HEK293 (cell line): ENCODE measurements at regions not wholly inside any gene's neighbourhood (a gene's known extent, or its start where the extent isn't known, plus 50 kb on each side); places are given as distances from the start of the nearest gene placed in this dataset.

Experiments used
- CTCF ChIA-PET: fragments of 350-600 bp; formaldehyde crosslinking; extraction: SDS; loops from one replicate; lab custom pipeline; 2021; ENCODE audit warnings: antibody characterized with exemption; lab: Yijun Ruan, JAX
- POLR2A ChIA-PET: fragments of 300-600 bp; formaldehyde crosslinking; extraction: SDS; loops from one replicate; lab custom pipeline; 2020; ENCODE audit warnings: antibody characterized with exemption, inconsistent platforms; lab: Yijun Ruan, JAX
- H3K27ac ChIP-seq: fragments of 200-500 bp; sonication (Bioruptor generic); 2 replicates; pipeline ENCODE4 v1.5.1; 2014; ENCODE audit warnings: low read depth, low read length, control low read depth, inconsistent platforms; ENCODE audit errors: extremely low read depth
- H3K36me3 ChIP-seq, 2 experiments: fragments of 200-500 bp in 1 of 2; sonication (Bioruptor generic) in 1 of 2; 1 replicate in 1 of 2; 2 replicates in 1 of 2; pipeline ENCODE4 v1.5.1; 2014 to 2017; ENCODE audit warnings: inconsistent platforms in 2 of 2, low read length in 2 of 2; ENCODE audit not compliant: control insufficient read depth in 2 of 2, insufficient read depth in 1 of 2
- H3K4me1 ChIP-seq: fragments of 200-500 bp; sonication (Bioruptor generic); 2 replicates; pipeline ENCODE4 v1.5.1; 2014; ENCODE audit warnings: mild to moderate bottlenecking, low read length, inconsistent platforms; ENCODE audit not compliant: control insufficient read depth, insufficient read depth
- H3K4me3 ChIP-seq: 2 replicates; pipeline ENCODE4 v1.5.1; 2011; ENCODE audit warnings: low read depth, mild to moderate bottlenecking, control low read depth, low read length, moderate library complexity
- H3K9me3 ChIP-seq: fragments of 200-500 bp; sonication (Bioruptor generic); 2 replicates; pipeline ENCODE4 v1.5.1; 2014; ENCODE audit warnings: low read depth, low read length, inconsistent platforms; ENCODE audit not compliant: control insufficient read depth, insufficient read depth
- GFI1B ChIP-seq: fragments of 450-650 bp; formaldehyde crosslinking; IDR thresholded peaks from 2 replicates; pipeline ENCODE4 v1.5.1; 2016; ENCODE audit warnings: missing biosample characterization, missing genetic modification characterization
- GLIS1 ChIP-seq: fragments of 450-650 bp; formaldehyde crosslinking; IDR thresholded peaks from 2 replicates; pipeline ENCODE4 v1.5.1; 2016; ENCODE audit warnings: missing biosample characterization, missing genetic modification characterization
- ZBTB8A ChIP-seq: fragments of 450-650 bp; formaldehyde crosslinking; IDR thresholded peaks from 2 replicates; pipeline ENCODE4 v1.5.1; 2016; ENCODE audit warnings: missing biosample characterization, missing genetic modification characterization
- ZNF114 ChIP-seq: fragments of 450-650 bp; formaldehyde crosslinking; IDR thresholded peaks from 2 replicates; pipeline ENCODE4 v1.5.0; 2017; ENCODE audit warnings: missing biosample characterization, missing genetic modification characterization
- ZNF629 ChIP-seq: fragments of 450-650 bp; formaldehyde crosslinking; IDR thresholded peaks from 2 replicates; pipeline ENCODE4 v1.5.1; 2017; ENCODE audit warnings: missing biosample characterization, missing genetic modification characterization
- ZNF654 ChIP-seq: fragments of 450-650 bp; formaldehyde crosslinking; IDR thresholded peaks from 2 replicates; pipeline ENCODE4 v1.5.1; 2016; ENCODE audit warnings: low read depth, missing biosample characterization, missing genetic modification characterization
- TF ChIP-seq, protein P1 (sequence below): fragments of 450-650 bp; formaldehyde crosslinking; IDR thresholded peaks from 2 replicates; pipeline ENCODE4 v1.5.1; 2016; ENCODE audit warnings: missing biosample characterization, missing genetic modification characterization
- TF ChIP-seq, protein P2 (sequence below): fragments of 450-650 bp; IDR thresholded peaks from 2 replicates; pipeline ENCODE4 v1.5.1; 2018; ENCODE audit warnings: missing biosample characterization, mild to moderate bottlenecking, missing genetic modification characterization
- TF ChIP-seq, protein P3 (sequence below): fragments of 450-650 bp; formaldehyde crosslinking; IDR thresholded peaks from 2 replicates; pipeline ENCODE4 v1.5.1; 2017; ENCODE audit warnings: missing biosample characterization, missing genetic modification characterization
- TF ChIP-seq, protein P4 (sequence below): fragments of 450-650 bp; formaldehyde crosslinking; IDR thresholded peaks from 2 replicates; pipeline ENCODE4 v1.5.1; 2016; ENCODE audit warnings: missing biosample characterization, missing genetic modification characterization
- TF ChIP-seq, protein P5 (sequence below): fragments of 450-650 bp; formaldehyde crosslinking; conservative IDR thresholded peaks from 2 replicates; pipeline ENCODE4 v1.5.1; 2016; ENCODE audit warnings: low read depth, missing biosample characterization, missing genetic modification characterization
- TF ChIP-seq, protein P6 (sequence below): fragments of 450-650 bp; formaldehyde crosslinking; IDR thresholded peaks from 2 replicates; pipeline ENCODE4 v1.5.1; 2016; ENCODE audit warnings: missing biosample characterization, missing genetic modification characterization
- TF ChIP-seq, protein P7 (sequence below): sonication (generic); formaldehyde crosslinking; IDR thresholded peaks from 2 replicates; pipeline ENCODE4 v1.8.1; 2022; ENCODE audit warnings: mild to moderate bottlenecking, moderate library complexity, missing genetic modification reagents
- TF ChIP-seq, protein P8 (sequence below): fragments of 450-650 bp; formaldehyde crosslinking; IDR thresholded peaks from 2 replicates; pipeline ENCODE4 v1.5.1; 2017; ENCODE audit warnings: missing biosample characterization, missing genetic modification characterization

DNA sequence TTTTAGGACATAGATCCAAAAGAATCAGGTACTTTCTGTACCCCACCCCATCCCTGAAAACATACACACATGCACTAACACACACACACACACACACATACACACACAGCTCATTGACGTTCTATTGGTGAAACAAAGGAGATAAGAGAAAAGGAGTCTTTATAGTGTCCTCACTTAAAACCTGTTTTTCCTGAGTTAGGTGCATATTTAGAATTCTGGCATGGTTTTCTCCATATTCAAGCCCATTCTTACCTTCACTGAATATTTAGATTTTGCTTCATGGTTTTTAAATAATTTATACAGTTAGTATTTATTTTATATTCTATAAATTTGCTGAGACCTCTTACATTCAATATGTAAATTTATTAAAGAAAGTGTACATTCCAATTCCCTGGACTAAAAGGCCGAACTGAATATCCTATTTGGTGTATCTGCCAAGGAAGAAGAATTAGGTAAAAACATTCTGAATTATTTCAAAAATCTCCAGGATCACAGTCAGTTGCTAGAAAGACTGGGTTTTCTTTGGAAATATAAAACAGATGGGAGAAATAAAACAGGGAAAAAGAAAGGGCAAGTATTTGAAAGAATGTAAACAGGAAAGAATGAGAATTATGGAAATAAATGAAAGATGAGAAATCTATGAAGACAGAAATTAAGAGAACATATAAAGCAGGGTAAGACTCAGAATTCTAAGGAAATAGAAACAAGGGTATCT, 556.2 kb downstream of the KCTD12 start:
- TF ChIP-seq GFI1B (tag by site-specific recombination) (no peak), ZNF629 (tag by site-specific recombination) (no peak)
- TF ChIP-seq, protein P1, sequence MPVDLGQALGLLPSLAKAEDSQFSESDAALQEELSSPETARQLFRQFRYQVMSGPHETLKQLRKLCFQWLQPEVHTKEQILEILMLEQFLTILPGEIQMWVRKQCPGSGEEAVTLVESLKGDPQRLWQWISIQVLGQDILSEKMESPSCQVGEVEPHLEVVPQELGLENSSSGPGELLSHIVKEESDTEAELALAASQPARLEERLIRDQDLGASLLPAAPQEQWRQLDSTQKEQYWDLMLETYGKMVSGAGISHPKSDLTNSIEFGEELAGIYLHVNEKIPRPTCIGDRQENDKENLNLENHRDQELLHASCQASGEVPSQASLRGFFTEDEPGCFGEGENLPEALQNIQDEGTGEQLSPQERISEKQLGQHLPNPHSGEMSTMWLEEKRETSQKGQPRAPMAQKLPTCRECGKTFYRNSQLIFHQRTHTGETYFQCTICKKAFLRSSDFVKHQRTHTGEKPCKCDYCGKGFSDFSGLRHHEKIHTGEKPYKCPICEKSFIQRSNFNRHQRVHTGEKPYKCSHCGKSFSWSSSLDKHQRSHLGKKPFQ (tag by site-specific recombination), result no peak
- TF ChIP-seq, protein P2, sequence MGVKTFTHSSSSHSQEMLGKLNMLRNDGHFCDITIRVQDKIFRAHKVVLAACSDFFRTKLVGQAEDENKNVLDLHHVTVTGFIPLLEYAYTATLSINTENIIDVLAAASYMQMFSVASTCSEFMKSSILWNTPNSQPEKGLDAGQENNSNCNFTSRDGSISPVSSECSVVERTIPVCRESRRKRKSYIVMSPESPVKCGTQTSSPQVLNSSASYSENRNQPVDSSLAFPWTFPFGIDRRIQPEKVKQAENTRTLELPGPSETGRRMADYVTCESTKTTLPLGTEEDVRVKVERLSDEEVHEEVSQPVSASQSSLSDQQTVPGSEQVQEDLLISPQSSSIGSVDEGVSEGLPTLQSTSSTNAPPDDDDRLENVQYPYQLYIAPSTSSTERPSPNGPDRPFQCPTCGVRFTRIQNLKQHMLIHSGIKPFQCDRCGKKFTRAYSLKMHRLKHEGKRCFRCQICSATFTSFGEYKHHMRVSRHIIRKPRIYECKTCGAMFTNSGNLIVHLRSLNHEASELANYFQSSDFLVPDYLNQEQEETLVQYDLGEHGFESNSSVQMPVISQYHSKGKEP (tag by site-specific recombination), result no peak
- TF ChIP-seq, protein P3, sequence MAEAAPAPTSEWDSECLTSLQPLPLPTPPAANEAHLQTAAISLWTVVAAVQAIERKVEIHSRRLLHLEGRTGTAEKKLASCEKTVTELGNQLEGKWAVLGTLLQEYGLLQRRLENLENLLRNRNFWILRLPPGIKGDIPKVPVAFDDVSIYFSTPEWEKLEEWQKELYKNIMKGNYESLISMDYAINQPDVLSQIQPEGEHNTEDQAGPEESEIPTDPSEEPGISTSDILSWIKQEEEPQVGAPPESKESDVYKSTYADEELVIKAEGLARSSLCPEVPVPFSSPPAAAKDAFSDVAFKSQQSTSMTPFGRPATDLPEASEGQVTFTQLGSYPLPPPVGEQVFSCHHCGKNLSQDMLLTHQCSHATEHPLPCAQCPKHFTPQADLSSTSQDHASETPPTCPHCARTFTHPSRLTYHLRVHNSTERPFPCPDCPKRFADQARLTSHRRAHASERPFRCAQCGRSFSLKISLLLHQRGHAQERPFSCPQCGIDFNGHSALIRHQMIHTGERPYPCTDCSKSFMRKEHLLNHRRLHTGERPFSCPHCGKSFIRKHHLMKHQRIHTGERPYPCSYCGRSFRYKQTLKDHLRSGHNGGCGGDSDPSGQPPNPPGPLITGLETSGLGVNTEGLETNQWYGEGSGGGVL (tag by site-specific recombination), result no peak
- TF ChIP-seq, protein P4, sequence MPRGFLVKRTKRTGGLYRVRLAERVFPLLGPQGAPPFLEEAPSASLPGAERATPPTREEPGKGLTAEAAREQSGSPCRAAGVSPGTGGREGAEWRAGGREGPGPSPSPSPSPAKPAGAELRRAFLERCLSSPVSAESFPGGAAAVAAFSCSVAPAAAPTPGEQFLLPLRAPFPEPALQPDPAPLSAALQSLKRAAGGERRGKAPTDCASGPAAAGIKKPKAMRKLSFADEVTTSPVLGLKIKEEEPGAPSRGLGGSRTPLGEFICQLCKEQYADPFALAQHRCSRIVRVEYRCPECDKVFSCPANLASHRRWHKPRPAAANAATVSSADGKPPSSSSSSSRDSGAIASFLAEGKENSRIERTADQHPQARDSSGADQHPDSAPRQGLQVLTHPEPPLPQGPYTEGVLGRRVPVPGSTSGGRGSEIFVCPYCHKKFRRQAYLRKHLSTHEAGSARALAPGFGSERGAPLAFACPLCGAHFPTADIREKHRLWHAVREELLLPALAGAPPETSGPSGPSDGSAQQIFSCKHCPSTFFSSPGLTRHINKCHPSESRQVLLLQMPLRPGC (tag by site-specific recombination), result no peak
- ChIA-PET CTCF (no interaction called here), POLR2A (no interaction called here)
- no peaks in the 10 kb centered on the region for H3K9me3 ChIP-seq
- H3K4me1 ChIP-seq, result no peaks in the 10 kb centered on the region
- no peaks in the 10 kb centered on the region for H3K36me3 ChIP-seq
- no peak overlapping the region for H3K27ac ChIP-seq
- no peak overlapping the region for H3K4me3 ChIP-seq

DNA sequence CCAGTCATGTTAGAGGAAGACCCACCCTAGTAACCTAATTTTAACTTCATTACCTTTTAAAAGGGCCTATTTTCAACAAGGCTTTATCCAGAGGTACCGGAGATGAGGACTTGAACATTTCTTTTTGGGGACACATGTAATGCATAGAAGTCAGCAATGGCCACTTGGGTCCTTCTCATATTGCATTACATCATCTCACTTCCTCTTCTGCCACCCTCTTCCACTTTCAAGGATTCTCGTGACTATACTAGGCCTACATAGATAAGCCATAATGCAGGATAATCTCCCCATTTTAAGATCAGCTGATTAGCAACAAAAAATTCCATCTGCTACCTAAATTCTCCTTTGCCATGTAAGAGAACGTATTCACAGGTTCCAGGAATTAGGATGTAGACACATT, 557.2 kb downstream of the KCTD12 start:
- no peaks in the 10 kb centered on the region for H3K36me3 ChIP-seq
- H3K27ac ChIP-seq, result no peak overlapping the region
- CTCF ChIA-PET, result no interaction called here
- H3K9me3 ChIP-seq, result no peaks in the 10 kb centered on the region
- H3K4me3 ChIP-seq, result no peak overlapping the region
- TF ChIP-seq GLIS1 (no peak), ZBTB8A (tag by site-specific recombination) (no peak), ZNF114 (tag by site-specific recombination) (no peak), ZNF654 (no peak)
- TF ChIP-seq, protein P5, sequence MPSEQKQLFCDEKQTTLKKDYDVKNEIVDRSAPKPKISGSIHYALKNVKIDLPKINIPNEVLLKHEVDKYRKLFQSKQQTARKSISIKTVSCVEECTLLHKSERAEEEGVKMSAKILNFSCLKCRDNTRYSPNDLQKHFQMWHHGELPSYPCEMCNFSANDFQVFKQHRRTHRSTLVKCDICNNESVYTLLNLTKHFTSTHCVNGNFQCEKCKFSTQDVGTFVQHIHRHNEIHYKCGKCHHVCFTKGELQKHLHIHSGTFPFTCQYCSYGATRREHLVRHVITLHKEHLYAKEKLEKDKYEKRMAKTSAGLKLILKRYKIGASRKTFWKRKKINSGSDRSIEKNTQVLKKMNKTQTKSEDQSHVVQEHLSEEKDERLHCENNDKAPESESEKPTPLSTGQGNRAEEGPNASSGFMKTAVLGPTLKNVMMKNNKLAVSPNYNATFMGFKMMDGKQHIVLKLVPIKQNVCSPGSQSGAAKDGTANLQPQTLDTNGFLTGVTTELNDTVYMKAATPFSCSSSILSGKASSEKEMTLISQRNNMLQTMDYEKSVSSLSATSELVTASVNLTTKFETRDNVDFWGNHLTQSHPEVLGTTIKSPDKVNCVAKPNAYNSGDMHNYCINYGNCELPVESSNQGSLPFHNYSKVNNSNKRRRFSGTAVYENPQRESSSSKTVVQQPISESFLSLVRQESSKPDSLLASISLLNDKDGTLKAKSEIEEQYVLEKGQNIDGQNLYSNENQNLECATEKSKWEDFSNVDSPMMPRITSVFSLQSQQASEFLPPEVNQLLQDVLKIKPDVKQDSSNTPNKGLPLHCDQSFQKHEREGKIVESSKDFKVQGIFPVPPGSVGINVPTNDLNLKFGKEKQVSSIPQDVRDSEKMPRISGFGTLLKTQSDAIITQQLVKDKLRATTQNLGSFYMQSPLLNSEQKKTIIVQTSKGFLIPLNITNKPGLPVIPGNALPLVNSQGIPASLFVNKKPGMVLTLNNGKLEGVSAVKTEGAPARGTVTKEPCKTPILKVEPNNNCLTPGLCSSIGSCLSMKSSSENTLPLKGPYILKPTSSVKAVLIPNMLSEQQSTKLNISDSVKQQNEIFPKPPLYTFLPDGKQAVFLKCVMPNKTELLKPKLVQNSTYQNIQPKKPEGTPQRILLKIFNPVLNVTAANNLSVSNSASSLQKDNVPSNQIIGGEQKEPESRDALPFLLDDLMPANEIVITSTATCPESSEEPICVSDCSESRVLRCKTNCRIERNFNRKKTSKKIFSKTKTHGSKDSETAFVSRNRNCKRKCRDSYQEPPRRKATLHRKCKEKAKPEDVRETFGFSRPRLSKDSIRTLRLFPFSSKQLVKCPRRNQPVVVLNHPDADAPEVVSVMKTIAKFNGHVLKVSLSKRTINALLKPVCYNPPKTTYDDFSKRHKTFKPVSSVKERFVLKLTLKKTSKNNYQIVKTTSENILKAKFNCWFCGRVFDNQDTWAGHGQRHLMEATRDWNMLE, result no peak
- TF ChIP-seq, protein P6, sequence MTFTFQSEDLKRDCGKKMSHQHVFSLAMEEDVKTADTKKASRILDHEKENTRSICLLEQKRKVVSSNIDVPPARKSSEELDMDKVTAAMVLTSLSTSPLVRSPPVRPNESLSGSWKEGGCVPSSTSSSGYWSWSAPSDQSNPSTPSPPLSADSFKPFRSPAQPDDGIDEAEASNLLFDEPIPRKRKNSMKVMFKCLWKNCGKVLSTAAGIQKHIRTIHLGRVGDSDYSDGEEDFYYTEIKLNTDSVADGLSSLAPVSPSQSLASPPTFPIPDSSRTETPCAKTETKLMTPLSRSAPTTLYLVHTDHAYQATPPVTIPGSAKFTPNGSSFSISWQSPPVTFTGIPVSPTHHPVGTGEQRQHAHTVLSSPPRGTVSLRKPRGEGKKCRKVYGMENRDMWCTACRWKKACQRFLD (tag by site-specific recombination), result no peak
- TF ChIP-seq, protein P7, sequence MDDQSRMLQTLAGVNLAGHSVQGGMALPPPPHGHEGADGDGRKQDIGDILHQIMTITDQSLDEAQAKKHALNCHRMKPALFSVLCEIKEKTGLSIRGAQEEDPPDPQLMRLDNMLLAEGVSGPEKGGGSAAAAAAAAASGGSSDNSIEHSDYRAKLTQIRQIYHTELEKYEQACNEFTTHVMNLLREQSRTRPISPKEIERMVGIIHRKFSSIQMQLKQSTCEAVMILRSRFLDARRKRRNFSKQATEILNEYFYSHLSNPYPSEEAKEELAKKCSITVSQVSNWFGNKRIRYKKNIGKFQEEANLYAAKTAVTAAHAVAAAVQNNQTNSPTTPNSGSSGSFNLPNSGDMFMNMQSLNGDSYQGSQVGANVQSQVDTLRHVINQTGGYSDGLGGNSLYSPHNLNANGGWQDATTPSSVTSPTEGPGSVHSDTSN (CRISPR knock-in tag), result no peak
- TF ChIP-seq, protein P8, sequence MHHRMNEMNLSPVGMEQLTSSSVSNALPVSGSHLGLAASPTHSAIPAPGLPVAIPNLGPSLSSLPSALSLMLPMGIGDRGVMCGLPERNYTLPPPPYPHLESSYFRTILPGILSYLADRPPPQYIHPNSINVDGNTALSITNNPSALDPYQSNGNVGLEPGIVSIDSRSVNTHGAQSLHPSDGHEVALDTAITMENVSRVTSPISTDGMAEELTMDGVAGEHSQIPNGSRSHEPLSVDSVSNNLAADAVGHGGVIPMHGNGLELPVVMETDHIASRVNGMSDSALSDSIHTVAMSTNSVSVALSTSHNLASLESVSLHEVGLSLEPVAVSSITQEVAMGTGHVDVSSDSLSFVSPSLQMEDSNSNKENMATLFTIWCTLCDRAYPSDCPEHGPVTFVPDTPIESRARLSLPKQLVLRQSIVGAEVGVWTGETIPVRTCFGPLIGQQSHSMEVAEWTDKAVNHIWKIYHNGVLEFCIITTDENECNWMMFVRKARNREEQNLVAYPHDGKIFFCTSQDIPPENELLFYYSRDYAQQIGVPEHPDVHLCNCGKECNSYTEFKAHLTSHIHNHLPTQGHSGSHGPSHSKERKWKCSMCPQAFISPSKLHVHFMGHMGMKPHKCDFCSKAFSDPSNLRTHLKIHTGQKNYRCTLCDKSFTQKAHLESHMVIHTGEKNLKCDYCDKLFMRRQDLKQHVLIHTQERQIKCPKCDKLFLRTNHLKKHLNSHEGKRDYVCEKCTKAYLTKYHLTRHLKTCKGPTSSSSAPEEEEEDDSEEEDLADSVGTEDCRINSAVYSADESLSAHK (tag by site-specific recombination), result no peak
- TF ChIP-seq, all 188 proteins: peak for 0
- no peaks in the 10 kb centered on the region for H3K4me1 ChIP-seq
- POLR2A ChIA-PET, result no interaction called here
